GM20000 (cell line): ENCODE measurements at regions not wholly inside any gene's neighbourhood (a gene's known extent, or its start where the extent isn't known, plus 50 kb on each side); places are given as distances from the start of the nearest gene placed in this dataset.

Experiments used
- DNase-seq: peaks from one replicate; pipeline ENCODE4 v3.0.0; 2012; ENCODE audit warnings: low spot score
- TF ChIP-seq, protein P1 (sequence below): IDR thresholded peaks from 2 replicates; pipeline ENCODE4 v1.5.1; 2012; ENCODE audit warnings: mild to moderate bottlenecking, control low read depth; ENCODE audit errors: extremely low read depth, missing control alignments

DNA sequence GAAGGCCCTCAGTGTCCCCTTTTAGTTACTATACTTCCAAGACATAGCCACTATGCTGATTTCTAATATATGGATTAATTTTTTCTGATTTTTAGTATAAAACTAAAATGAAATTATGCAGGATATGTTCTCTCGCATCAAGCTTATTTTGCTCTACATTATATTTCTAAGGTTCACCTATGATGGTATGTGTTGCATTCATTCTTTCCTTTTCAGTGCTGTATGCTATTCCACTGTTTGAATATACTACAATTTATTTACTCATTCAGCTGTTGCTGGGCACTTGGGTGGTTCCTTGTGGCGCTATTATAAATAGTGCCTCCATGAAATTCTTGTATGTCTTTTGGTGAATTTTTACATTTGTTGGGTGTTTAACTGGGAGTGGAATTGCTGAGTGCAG, 230.3 kb downstream of the ATG4C start:
- TF ChIP-seq, protein P1, sequence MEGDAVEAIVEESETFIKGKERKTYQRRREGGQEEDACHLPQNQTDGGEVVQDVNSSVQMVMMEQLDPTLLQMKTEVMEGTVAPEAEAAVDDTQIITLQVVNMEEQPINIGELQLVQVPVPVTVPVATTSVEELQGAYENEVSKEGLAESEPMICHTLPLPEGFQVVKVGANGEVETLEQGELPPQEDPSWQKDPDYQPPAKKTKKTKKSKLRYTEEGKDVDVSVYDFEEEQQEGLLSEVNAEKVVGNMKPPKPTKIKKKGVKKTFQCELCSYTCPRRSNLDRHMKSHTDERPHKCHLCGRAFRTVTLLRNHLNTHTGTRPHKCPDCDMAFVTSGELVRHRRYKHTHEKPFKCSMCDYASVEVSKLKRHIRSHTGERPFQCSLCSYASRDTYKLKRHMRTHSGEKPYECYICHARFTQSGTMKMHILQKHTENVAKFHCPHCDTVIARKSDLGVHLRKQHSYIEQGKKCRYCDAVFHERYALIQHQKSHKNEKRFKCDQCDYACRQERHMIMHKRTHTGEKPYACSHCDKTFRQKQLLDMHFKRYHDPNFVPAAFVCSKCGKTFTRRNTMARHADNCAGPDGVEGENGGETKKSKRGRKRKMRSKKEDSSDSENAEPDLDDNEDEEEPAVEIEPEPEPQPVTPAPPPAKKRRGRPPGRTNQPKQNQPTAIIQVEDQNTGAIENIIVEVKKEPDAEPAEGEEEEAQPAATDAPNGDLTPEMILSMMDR, result no peak
- no peak for DNase-seq

- DNase-seq, result no peak
- TF ChIP-seq, protein P1, result no peak
These were observed 238.4 kb downstream of the ATG4C start for GRCh38 chr1:63022319-63022718.

- no peak for DNase-seq
- TF ChIP-seq, protein P1, result no peak
These were observed 239.2 kb downstream of the ATG4C start for GRCh38 chr1:63023171-63023570.

DNA sequence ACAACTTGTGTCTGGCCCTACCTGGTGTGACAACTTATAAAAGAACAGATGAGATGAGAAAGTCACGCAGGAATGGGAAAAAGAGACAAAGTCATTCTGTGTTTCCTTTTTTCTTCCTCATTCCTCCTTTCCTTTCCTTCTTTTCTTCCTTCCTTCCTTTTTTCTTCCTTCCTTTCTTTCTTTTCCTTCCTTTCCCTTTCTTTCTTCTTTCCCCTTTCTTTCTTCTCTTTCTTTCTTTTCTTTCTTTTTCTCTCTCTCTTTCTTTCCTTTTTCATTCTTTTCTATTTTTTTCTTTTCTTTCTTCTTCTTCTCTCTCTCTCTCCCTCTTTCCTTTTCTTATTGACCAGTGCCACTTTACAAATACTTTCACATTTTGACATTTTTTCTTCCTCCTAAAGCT, 239.7 kb downstream of the ATG4C start:
- TF ChIP-seq, protein P1, result no peak

DNA sequence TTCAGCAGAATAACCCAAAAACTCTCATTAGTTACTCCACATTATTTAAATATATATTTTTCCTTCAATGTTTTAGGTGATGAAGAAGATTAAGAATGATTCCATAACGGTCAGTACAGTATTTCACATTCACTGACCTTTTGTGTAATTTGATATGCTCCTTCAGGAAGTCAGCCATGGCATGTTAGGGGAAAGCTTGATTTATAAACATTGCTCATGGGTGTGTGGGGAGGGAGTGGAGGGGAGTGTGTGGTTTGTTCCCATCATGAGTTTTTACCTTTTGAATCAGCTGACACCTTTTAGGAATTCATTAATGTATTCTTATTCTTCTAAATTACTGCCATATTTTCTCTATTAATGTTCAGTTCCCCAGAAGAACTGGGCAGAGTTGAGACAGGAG, 240.2 kb downstream of the ATG4C start:
- no peak for DNase-seq
- TF ChIP-seq, protein P1, result no peak

More for the DNA sequence above, 239.7 kb downstream of the ATG4C start:
- DNase-seq, result no peak

GRCh38 chr1:63027176-63027575, 243.2 kb downstream of the ATG4C start:
- DNase-seq, result no peak
- TF ChIP-seq, protein P1, result no peak

DNA sequence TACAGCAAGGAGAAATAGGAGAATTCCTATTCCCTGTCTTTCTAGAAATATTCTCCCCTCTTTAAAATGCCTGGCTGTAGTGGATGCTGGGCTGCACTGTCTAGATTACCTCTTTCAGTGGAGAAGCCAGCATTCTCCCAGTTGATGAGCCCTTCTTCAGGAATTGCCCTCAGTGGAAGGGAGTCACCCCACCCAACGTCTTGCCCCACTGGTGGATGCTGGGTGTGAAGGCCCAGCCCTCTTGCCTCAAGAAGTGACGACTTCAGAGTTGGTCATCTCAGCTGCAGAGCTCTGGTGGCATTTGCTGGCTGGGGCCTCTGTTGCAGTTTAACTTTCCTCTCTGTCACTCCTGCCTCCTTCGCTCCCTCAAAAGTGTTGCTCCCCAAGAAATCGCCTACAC, 248.2 kb downstream of the ATG4C start:
- TF ChIP-seq, protein P1, result no peak
- DNase-seq, result no peak
